ENCODE measurements at regions not wholly inside any gene's neighbourhood (a gene's known extent, or its start where the extent isn't known, plus 50 kb on each side); places are given as distances from the start of the nearest gene placed in this dataset.
"Not testable (repeated sequence)": the region's sequence is repeated elsewhere in the genome, so short reads cannot be mapped to it uniquely, and the experiment has no call there.

DNA sequence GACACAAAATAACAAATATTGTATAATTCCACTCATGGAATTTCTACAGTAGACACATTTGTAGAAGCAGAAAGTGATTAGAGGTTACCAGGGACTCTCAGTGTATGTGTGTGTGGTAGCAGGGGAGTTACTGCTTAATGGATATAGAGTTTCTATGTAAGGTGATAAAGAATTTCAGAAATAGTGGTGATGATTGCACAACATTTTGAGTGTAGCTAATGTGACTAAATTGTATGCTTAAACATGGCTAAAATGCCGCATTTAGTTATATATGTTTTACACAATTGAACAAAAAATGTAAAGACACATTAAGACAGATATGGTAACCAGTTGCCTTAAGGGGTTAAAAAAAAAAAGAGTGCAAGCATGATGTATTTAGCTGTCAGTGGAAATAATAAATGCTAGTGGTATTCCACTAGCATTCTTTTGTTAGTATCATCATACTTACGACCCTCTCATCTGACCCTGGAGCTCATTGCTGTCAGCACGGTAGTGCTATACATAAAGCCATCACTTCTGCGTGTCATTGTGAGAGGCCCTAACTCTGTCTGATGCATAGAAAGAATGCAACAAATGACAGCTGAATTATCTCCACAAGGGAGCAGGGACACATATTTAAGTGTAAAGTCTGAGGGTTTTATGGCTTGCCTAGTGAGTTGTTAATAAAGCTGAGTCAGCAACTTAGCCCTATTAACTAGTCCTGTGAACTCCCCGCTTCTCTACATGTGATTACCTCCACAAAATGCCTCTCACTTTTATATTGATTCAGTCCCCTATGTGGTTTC is 134.1 kb upstream of the RXFP2 start:
- Histone ChIP-seq H3K9me3 (no peaks in the 10 kb centered on the region), H3K4me1 (no peaks in the 10 kb centered on the region), H3K27ac (no peak overlapping the region), H3K27me3 (no peaks in the 10 kb centered on the region), H3K36me3 (no peaks in the 10 kb centered on the region), H3K4me3 (no peak overlapping the region)
- TF ChIP-seq, protein P1, sequence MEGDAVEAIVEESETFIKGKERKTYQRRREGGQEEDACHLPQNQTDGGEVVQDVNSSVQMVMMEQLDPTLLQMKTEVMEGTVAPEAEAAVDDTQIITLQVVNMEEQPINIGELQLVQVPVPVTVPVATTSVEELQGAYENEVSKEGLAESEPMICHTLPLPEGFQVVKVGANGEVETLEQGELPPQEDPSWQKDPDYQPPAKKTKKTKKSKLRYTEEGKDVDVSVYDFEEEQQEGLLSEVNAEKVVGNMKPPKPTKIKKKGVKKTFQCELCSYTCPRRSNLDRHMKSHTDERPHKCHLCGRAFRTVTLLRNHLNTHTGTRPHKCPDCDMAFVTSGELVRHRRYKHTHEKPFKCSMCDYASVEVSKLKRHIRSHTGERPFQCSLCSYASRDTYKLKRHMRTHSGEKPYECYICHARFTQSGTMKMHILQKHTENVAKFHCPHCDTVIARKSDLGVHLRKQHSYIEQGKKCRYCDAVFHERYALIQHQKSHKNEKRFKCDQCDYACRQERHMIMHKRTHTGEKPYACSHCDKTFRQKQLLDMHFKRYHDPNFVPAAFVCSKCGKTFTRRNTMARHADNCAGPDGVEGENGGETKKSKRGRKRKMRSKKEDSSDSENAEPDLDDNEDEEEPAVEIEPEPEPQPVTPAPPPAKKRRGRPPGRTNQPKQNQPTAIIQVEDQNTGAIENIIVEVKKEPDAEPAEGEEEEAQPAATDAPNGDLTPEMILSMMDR (IDR thresholded peaks at IDR 0.05), result no peak
- intact Hi-C loops (cut with DNase I; ENCODE audit: low total_unique reads), result no loop called here
- no peak for DNase-seq

DNA sequence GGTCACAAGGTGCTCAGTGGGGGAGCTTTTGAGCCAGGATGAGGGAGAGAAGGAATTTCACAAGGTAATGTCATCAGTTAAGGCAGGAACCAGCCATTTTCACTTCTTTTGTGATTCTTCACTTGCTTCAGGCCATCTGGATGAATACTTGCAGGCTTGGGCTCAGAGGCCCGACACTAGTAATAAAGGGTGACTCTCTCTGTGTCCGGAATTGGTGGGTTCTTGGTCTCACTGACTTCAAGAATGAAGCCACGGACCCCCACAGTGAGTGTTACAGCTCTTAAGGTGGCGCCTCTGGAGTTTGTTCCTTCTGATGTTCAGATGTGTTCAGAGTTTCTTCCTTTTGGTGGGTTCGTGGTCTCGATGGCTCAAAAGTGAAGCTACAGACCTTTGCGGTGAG is 131.8 kb upstream of the RXFP2 start:
- H3K4me1 ChIP-seq; intact Hi-C loops (cut with DNase I; ENCODE audit: low total_unique reads); H3K36me3 ChIP-seq; H3K27me3 ChIP-seq; H3K9me3 ChIP-seq; H3K4me3 ChIP-seq; DNase-seq; H3K27ac ChIP-seq: not testable (repeated sequence)

DNA sequence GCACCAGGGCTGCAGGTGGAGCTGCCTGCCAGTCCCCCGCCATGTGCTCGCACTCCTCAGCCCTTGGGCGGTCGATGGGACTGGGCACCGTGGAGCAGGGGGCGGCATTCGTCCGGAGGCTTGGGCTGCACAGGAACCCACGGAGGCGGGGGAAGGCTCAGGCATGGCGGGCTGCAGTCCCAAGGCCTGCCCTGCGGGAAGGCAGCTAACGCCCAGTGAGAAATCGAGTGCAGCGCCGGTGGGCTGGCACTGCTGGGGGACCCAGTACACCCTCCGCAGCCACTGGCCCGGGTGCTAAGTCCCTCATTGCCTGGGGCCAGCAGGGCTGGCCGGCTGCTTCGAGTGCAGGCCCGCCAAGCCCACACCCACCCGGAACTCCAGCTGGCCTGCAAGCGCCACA is 130.5 kb upstream of the RXFP2 start:
- H3K27me3 ChIP-seq; H3K4me3 ChIP-seq; H3K36me3 ChIP-seq; H3K4me1 ChIP-seq; H3K9me3 ChIP-seq; DNase-seq; intact Hi-C loops (cut with DNase I; ENCODE audit: low total_unique reads); H3K27ac ChIP-seq: not testable (repeated sequence)

DNA sequence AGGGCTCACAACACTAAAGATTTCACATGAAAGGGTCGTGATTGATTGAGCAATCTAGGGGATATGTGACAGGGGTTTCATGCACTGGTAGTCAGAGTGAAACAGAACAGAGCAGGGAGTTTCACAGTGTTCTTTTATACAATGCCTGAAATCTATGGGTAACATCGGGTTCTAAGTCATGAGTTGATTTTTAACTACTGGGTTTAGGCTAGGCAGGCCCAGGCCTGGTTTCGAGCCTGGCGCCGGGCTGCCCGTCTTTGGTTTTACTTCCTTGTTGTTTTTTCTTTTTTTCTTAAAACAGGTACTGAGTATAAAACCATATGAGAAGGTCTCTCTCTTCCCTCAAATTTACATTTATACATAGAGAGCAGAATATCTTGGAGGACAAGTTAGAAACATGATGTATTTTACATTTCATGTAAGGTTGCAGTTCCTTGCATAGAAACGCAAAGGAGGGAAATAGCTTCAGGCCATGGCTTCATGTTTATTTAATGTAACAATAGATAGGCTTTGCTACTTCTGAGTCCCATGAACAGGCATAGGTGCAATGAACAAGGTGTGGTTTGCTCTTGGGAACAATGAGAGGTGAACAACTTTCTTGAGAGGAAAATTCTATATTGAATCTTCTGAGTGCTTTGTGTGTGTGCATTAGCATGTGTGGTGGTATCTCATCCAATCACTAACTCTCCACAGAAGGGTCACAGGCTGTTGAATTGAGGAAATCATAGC is 128.9 kb upstream of the RXFP2 start:
- Histone ChIP-seq H3K9me3 (peaks cover 0 to 10% (median 0%) of the 10 kb centered on the region in 3 donors), H3K4me3 (no peak overlapping the region), H3K4me1 (no peaks in the 10 kb centered on the region), H3K36me3 (no peaks in the 10 kb centered on the region), H3K27ac (no peak overlapping the region), H3K27me3 (no peaks in the 10 kb centered on the region)
- DNase-seq, result no peak
- TF ChIP-seq, protein P1 (IDR thresholded peaks at IDR 0.05), result no peak
- intact Hi-C loops (cut with DNase I; ENCODE audit: low total_unique reads), result no loop called here

DNA sequence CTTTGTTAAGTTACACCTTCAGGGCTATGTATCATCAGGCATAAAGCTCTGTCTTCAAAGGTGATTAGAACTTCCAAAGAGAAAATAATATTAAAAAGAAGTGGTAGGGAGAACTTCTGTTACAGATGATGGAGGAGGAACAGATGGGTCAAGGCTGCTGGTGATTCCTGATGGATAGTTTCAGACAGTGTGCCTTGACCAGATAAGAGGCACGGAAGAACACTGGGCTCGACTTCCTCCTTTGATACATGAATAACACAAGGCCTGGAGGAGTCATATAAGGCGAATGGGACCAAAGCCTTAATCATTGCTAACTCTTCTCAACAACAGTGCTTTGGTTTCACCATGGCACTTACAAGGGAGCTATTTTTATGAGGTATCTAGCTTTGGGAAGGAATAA is 128.1 kb upstream of the RXFP2 start:
- no peaks in the 10 kb centered on the region for H3K36me3 ChIP-seq
- intact Hi-C loops (cut with DNase I; ENCODE audit: low total_unique reads), result no loop called here
- no peak for DNase-seq
- TF ChIP-seq, protein P1 (IDR thresholded peaks at IDR 0.05), result no peak
- no peaks in the 10 kb centered on the region for H3K27me3 ChIP-seq
- H3K4me1 ChIP-seq, result no peaks in the 10 kb centered on the region
- no peak overlapping the region for H3K4me3 ChIP-seq
- H3K9me3 ChIP-seq, result peaks cover 0 to 10% (median 0%) of the 10 kb centered on the region in 3 donors
- H3K27ac ChIP-seq, result no peak overlapping the region

DNA sequence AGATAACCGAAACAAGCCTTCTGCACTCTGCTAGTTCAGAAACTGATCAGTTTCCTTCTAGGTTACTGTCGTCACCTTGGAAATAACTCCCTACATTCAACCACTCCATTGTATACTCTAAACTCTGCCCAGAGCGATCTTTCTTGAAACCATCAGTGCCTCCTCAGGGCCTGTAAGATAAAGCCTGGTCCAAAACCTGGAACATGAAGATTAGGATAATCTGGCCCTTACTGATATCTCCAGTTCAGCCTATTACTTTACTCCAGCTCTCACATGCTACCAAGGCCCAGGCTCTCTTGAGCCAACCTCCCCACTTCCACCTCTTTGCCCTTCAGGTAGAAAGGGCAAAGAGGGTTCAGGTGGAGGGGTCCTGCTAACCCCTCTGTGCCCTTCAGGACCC is 125.3 kb upstream of the RXFP2 start:
- Histone ChIP-seq H3K27ac (no peak overlapping the region), H3K27me3 (no peaks in the 10 kb centered on the region), H3K4me1 (no peaks in the 10 kb centered on the region), H3K9me3 (peaks cover 0 to 10% (median 0%) of the 10 kb centered on the region in 3 donors), H3K4me3 (no peak overlapping the region), H3K36me3 (no peaks in the 10 kb centered on the region)
- DNase-seq, result no peak
- intact Hi-C loops (cut with DNase I; ENCODE audit: low total_unique reads), result no loop called here
- TF ChIP-seq, protein P1 (IDR thresholded peaks at IDR 0.05), result no peak
